IMR-90 (cell line): ENCODE measurements at regions not wholly inside any gene's neighbourhood (a gene's known extent, or its start where the extent isn't known, plus 50 kb on each side); places are given as distances from the start of the nearest gene placed in this dataset.

Source experiments
- CEBPB ChIP-seq: IDR thresholded peaks from 2 replicates; pipeline ENCODE4 v1.6.1; 2012; ENCODE audit warnings: low read depth, low read length, improper control_type of control experiment
- CHD1 ChIP-seq: IDR thresholded peaks from 2 replicates; pipeline ENCODE4 v1.6.1; 2012; ENCODE audit warnings: low read depth, low read length, improper control_type of control experiment
- MAFK ChIP-seq: IDR thresholded peaks from 2 replicates; pipeline ENCODE4 v1.6.1; 2012; ENCODE audit warnings: low read depth, low read length, improper control_type of control experiment
- MAZ ChIP-seq: IDR thresholded peaks from 2 replicates; pipeline ENCODE4 v1.6.1; 2012; ENCODE audit warnings: low read depth, mild to moderate bottlenecking, low read length, improper control_type of control experiment, moderate library complexity, borderline replicate concordance
- MXI1 ChIP-seq: IDR thresholded peaks from 2 replicates; pipeline ENCODE4 v1.6.1; 2012; ENCODE audit warnings: low read depth, mild to moderate bottlenecking, low read length, moderate library complexity, borderline replicate concordance
- POLR2A ChIP-seq: IDR thresholded peaks from 2 replicates; pipeline ENCODE4 v1.6.1; 2012; ENCODE audit warnings: mild to moderate bottlenecking, low read depth, low read length
- RFX5 ChIP-seq: IDR thresholded peaks from 2 replicates; pipeline ENCODE4 v1.8.0; 2012; ENCODE audit warnings: low read depth, mild to moderate bottlenecking, low read length, moderate library complexity
- SMC3 ChIP-seq: fragments of 150-350 bp; IDR thresholded peaks from 2 replicates; pipeline ENCODE4 v1.6.1; 2016; ENCODE audit warnings: low read depth, mild to moderate bottlenecking, antibody characterized with exemption, low read length, moderate library complexity
- TF ChIP-seq, protein P1 (sequence below): conservative IDR thresholded peaks from 2 replicates; pipeline ENCODE4 v1.5.1; 2012; ENCODE audit warnings: mild to moderate bottlenecking, low read depth, low read length, improper control_type of control experiment
- TF ChIP-seq, protein P2 (sequence below): fragments of 150-350 bp; IDR thresholded peaks from 2 replicates; pipeline ENCODE4 v1.6.1; 2017; ENCODE audit warnings: mild to moderate bottlenecking, antibody characterized with exemption, low read length, low read depth
- TF ChIP-seq, protein P3 (sequence below): fragments of 150-350 bp; IDR thresholded peaks from 2 replicates; pipeline ENCODE4 v1.6.1; 2016; ENCODE audit warnings: low read depth, mild to moderate bottlenecking, low read length, moderate library complexity, borderline replicate concordance

DNA sequence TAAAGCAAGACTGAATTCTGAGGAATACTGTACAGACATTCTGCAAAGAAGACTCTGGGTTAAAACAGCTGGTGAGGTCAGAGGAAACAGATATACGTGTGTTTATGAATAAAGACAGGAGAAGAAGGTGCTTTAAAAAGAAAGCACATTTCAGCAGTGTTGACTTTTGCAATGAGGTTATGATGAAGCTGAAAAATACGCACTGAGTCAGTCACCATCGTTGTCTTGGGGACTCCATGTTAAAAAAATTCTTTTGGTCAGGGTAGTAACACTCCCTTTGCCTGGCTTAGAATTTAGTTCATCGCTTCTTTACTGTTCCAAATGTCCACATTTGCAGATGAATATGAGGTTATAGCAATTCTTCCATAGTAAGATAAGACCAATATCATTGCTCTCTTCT, 1049.0 kb downstream of the TSN start:
- TF ChIP-seq, protein P1, sequence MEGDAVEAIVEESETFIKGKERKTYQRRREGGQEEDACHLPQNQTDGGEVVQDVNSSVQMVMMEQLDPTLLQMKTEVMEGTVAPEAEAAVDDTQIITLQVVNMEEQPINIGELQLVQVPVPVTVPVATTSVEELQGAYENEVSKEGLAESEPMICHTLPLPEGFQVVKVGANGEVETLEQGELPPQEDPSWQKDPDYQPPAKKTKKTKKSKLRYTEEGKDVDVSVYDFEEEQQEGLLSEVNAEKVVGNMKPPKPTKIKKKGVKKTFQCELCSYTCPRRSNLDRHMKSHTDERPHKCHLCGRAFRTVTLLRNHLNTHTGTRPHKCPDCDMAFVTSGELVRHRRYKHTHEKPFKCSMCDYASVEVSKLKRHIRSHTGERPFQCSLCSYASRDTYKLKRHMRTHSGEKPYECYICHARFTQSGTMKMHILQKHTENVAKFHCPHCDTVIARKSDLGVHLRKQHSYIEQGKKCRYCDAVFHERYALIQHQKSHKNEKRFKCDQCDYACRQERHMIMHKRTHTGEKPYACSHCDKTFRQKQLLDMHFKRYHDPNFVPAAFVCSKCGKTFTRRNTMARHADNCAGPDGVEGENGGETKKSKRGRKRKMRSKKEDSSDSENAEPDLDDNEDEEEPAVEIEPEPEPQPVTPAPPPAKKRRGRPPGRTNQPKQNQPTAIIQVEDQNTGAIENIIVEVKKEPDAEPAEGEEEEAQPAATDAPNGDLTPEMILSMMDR = no peak
- TF ChIP-seq POLR2A (no peak), MAZ (no peak), MAFK (no peak), CHD1 (no peak), CEBPB (no peak), RFX5 (no peak), SMC3 (no peak), MXI1 (no peak)
- TF ChIP-seq, protein P2, sequence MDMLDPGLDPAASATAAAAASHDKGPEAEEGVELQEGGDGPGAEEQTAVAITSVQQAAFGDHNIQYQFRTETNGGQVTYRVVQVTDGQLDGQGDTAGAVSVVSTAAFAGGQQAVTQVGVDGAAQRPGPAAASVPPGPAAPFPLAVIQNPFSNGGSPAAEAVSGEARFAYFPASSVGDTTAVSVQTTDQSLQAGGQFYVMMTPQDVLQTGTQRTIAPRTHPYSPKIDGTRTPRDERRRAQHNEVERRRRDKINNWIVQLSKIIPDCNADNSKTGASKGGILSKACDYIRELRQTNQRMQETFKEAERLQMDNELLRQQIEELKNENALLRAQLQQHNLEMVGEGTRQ = no peak
- TF ChIP-seq, protein P3, sequence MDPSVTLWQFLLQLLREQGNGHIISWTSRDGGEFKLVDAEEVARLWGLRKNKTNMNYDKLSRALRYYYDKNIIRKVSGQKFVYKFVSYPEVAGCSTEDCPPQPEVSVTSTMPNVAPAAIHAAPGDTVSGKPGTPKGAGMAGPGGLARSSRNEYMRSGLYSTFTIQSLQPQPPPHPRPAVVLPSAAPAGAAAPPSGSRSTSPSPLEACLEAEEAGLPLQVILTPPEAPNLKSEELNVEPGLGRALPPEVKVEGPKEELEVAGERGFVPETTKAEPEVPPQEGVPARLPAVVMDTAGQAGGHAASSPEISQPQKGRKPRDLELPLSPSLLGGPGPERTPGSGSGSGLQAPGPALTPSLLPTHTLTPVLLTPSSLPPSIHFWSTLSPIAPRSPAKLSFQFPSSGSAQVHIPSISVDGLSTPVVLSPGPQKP = no peak
